ENCODE measurements at regions not wholly inside any gene's neighbourhood (a gene's known extent, or its start where the extent isn't known, plus 50 kb on each side); places are given as distances from the start of the nearest gene placed in this dataset.

- TF ChIP-seq GATA2 (CRISPR knock-in tag; IDR thresholded peaks at IDR 0.05) (no peak), MAX (IDR thresholded peaks at IDR 0.05; ENCODE audit: low read depth) (no peak), MXI1 (IDR thresholded peaks at IDR 0.05; ENCODE audit: low read depth, low read length) (no peak), CTCF (IDR thresholded peaks at IDR 0.05) (no peak), REST (IDR thresholded peaks at IDR 0.05; ENCODE audit: low read depth, low read length) (no peak), NFIC (IDR thresholded peaks at IDR 0.05; ENCODE audit: borderline replicate concordance) (no peak), YY1 (IDR thresholded peaks at IDR 0.05; ENCODE audit: low read depth) (no peak)
These were observed 70.8 kb upstream of the BOD1L1 start for GRCh38 chr4:13698296-13698695.

Measured in SK-N-SH (cell line).